ENCODE measurements at regions not wholly inside any gene's neighbourhood (a gene's known extent, or its start where the extent isn't known, plus 50 kb on each side); places are given as distances from the start of the nearest gene placed in this dataset.

GRCh38 chr1:95386915-95387314 is 152.9 kb downstream of the RWDD3 start:
- TF ChIP-seq CTCF (IDR thresholded peaks at IDR 0.05; ENCODE audit: low read depth, low read length, missing input control), result no peak
- TF ChIP-seq MAX (IDR thresholded peaks at IDR 0.05), result no peak
- TF ChIP-seq EGR1 (IDR thresholded peaks at IDR 0.05; ENCODE audit: low read depth in 2 of 2), result no peak
- TF ChIP-seq HNF4G (IDR thresholded peaks at IDR 0.05), result no peak
- no peak for TF ChIP-seq GABPA (IDR thresholded peaks at IDR 0.05 in 1 of 2, conservative IDR thresholded peaks at IDR 0.05 in 1 of 2)
- TF ChIP-seq FOXA1 (IDR thresholded peaks at IDR 0.05), result no peak
- no peak for TF ChIP-seq RAD21 (IDR thresholded peaks at IDR 0.05)
- no peak for TF ChIP-seq REST (IDR thresholded peaks at IDR 0.05)
- no peak for TF ChIP-seq ATF3 (IDR thresholded peaks at IDR 0.05)
- no peak for TF ChIP-seq TAF1 (conservative IDR thresholded peaks at IDR 0.05)
- no peak for TF ChIP-seq FOXA2 (IDR thresholded peaks at IDR 0.05)
- TF ChIP-seq YY1 (IDR thresholded peaks at IDR 0.05), result no peak
- no peak for TF ChIP-seq JUND (IDR thresholded peaks at IDR 0.05)
- no peak for TF ChIP-seq ZBTB33 (IDR thresholded peaks at IDR 0.05)

Measured in liver (tissue), 3 donors.